Upper lobe of left lung (tissue), 4 donors: ENCODE measurements at regions not wholly inside any gene's neighbourhood (a gene's known extent, or its start where the extent isn't known, plus 50 kb on each side); places are given as distances from the start of the nearest gene placed in this dataset.

Experiments used
- CTCF ChIP-seq, 6 experiments: fragments of 450-650 bp in 4 of 6; fragments of 200-600 bp in 2 of 6; sonication (generic) in 2 of 6; IDR thresholded peaks; one replicate each; pipeline ENCODE4 v1.5.1; 2016 to 2019; ENCODE audit warnings: antibody characterized with exemption in 6 of 6
- EP300 ChIP-seq, 4 donors: sonication (generic); formaldehyde crosslinking; IDR thresholded peaks; one replicate each; pipeline ENCODE4 v1.5.1; 2017; ENCODE audit warnings: antibody characterized with exemption in 4 of 4, control low read depth in 2 of 4
- POLR2A ChIP-seq, 4 donors: fragments of 450-650 bp; IDR thresholded peaks; one replicate each; pipeline ENCODE4 v1.5.1; 2016 to 2017; ENCODE audit warnings: antibody characterized with exemption in 4 of 4, mild to moderate bottlenecking in 2 of 4
- POLR2AphosphoS5 ChIP-seq, 2 donors: sonication (generic); formaldehyde crosslinking; IDR thresholded peaks; one replicate each; pipeline ENCODE4 v1.5.1; 2017; ENCODE audit warnings: antibody characterized with exemption in 2 of 2

GRCh38 chr11:10377183-10377582, 72.3 kb downstream of the ADM start:
- TF ChIP-seq CTCF (IDR thresholded peaks at IDR 0.05) (no peak), POLR2A (IDR thresholded peaks at IDR 0.05) (no peak), POLR2AphosphoS5 (IDR thresholded peaks at IDR 0.05) (no peak), EP300 (IDR thresholded peaks at IDR 0.05) (no peak)
